ENCODE measurements at regions not wholly inside any gene's neighbourhood (a gene's known extent, or its start where the extent isn't known, plus 50 kb on each side); places are given as distances from the start of the nearest gene placed in this dataset.
"Not testable (repeated sequence)": the region's sequence is repeated elsewhere in the genome, so short reads cannot be mapped to it uniquely, and the experiment has no call there.

- TF ChIP-seq CTCF, POLR2AphosphoS5 (IDR thresholded peaks at IDR 0.05): not testable (repeated sequence)
Measured at GRCh38 chr11:67787681-67788340, 113.4 kb upstream of the ALDH3B2 start.
